ENCODE measurements at regions not wholly inside any gene's neighbourhood (a gene's known extent, or its start where the extent isn't known, plus 50 kb on each side); places are given as distances from the start of the nearest gene placed in this dataset.
"Not testable (repeated sequence)": the region's sequence is repeated elsewhere in the genome, so short reads cannot be mapped to it uniquely, and the experiment has no call there.

GRCh38 chr2:193352665-193353242 lies 1158.0 kb upstream of the TMEFF2 start:
- TF ChIP-seq, protein P1, sequence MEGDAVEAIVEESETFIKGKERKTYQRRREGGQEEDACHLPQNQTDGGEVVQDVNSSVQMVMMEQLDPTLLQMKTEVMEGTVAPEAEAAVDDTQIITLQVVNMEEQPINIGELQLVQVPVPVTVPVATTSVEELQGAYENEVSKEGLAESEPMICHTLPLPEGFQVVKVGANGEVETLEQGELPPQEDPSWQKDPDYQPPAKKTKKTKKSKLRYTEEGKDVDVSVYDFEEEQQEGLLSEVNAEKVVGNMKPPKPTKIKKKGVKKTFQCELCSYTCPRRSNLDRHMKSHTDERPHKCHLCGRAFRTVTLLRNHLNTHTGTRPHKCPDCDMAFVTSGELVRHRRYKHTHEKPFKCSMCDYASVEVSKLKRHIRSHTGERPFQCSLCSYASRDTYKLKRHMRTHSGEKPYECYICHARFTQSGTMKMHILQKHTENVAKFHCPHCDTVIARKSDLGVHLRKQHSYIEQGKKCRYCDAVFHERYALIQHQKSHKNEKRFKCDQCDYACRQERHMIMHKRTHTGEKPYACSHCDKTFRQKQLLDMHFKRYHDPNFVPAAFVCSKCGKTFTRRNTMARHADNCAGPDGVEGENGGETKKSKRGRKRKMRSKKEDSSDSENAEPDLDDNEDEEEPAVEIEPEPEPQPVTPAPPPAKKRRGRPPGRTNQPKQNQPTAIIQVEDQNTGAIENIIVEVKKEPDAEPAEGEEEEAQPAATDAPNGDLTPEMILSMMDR (IDR thresholded peaks at IDR 0.05 in 8 of 11, conservative IDR thresholded peaks at IDR 0.05 in 3 of 11): not testable (repeated sequence)
- not testable (repeated sequence) for TF ChIP-seq POLR2A (IDR thresholded peaks at IDR 0.05)

All from spleen (tissue), 7 donors.